ENCODE measurements at regions not wholly inside any gene's neighbourhood (a gene's known extent, or its start where the extent isn't known, plus 50 kb on each side); places are given as distances from the start of the nearest gene placed in this dataset.
A peak's percentile ranks its signal among the peaks of the same experiment; 100 is the strongest.

GRCh38 chr2:147709655-147710054 is 135.2 kb upstream of the ACVR2A start:
- DNase-seq, result no peak

GRCh38 chr2:147703171-147703570 is 141.7 kb upstream of the ACVR2A start:
- no peak for DNase-seq

- DNase-seq, result no peak
Measured at GRCh38 chr2:147698166-147698565, 146.7 kb upstream of the ACVR2A start.

- DNase-seq, result no peak
Measured at GRCh38 chr2:147696426-147696825, 148.4 kb upstream of the ACVR2A start.

- peak; percentile 4 for DNase-seq
Measured at GRCh38 chr2:147689220-147689909, 155.5 kb upstream of the ACVR2A start.

GRCh38 chr2:147688242-147688641 is 156.6 kb upstream of the ACVR2A start:
- DNase-seq, result no peak

- DNase-seq, result no peak
Measured at GRCh38 chr2:147686365-147686764, 158.5 kb upstream of the ACVR2A start.

GRCh38 chr2:147684903-147685302 is 159.9 kb upstream of the ACVR2A start:
- no peak for DNase-seq

GRCh38 chr2:147683380-147683779 is 161.4 kb upstream of the ACVR2A start:
- no peak for DNase-seq

GRCh38 chr2:147681093-147681492 is 163.7 kb upstream of the ACVR2A start:
- DNase-seq, result no peak

GRCh38 chr2:147679955-147680531 is 164.8 kb upstream of the ACVR2A start:
- DNase-seq, result no peak

- no peak for DNase-seq
Measured at GRCh38 chr2:147679191-147679954, 165.5 kb upstream of the ACVR2A start.

GRCh38 chr2:147665105-147665504 is 179.7 kb upstream of the ACVR2A start:
- no peak for DNase-seq

- peak; percentile 21 for DNase-seq
Measured at GRCh38 chr2:147663962-147664361, 180.9 kb upstream of the ACVR2A start.

- peak; percentile 54 for DNase-seq
Measured at GRCh38 chr2:147663153-147663961, 181.5 kb upstream of the ACVR2A start.

GRCh38 chr2:147662221-147662620 is 182.6 kb upstream of the ACVR2A start:
- DNase-seq, result no peak

- no peak for DNase-seq
Measured at GRCh38 chr2:147660680-147661079, 184.1 kb upstream of the ACVR2A start.

- DNase-seq, result no peak
Measured at GRCh38 chr2:147659051-147659450, 185.8 kb upstream of the ACVR2A start.

GRCh38 chr2:147657086-147658000 is 187.5 kb upstream of the ACVR2A start:
- no peak for DNase-seq

GRCh38 chr2:147649998-147650397 is 194.8 kb upstream of the ACVR2A start:
- DNase-seq, result no peak

GRCh38 chr2:147649286-147649685 is 195.5 kb upstream of the ACVR2A start:
- DNase-seq, result no peak

- no peak for DNase-seq
Measured at GRCh38 chr2:147648471-147648870, 196.4 kb upstream of the ACVR2A start.

Measured in CD4-positive, alpha-beta T cell treated with Interleukin-21 for 1 hour (primary cell).